ENCODE measurements at regions not wholly inside any gene's neighbourhood (a gene's known extent, or its start where the extent isn't known, plus 50 kb on each side); places are given as distances from the start of the nearest gene placed in this dataset.

DNA sequence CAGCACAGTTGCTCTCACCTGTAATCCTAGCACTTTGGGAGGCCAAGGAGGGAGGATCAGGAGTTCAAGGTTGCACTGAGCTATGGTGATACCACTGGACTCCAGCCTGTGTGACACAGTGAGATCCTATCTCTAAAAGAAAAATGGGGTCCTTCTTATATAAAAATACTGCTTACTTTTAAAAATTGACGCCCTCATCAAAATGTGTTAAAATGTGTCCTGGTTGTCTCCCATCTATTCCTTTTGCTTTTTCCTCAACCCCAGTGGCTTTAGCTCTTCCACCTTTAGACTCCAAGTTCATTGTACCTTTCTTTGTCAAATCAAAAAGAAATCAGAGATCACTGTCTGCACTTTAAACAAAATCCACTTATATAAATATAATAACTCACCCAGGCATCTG lies 60.3 kb upstream of the GPD1L start:
- peaks cover 26% of the 10 kb centered on the region for H3K9me3 Mint-ChIP-seq
- H3K36me3 ChIP-seq (ENCODE audit: insufficient read depth): peaks cover 3% of the 10 kb centered on the region; the same call in 1 of the 2 replicates
- no peak overlapping the region for H3K4me3 ChIP-seq

More for the DNA sequence above, 60.3 kb upstream of the GPD1L start:
- Histone ChIP-seq H3F3A (replicated peaks; ENCODE audit: low read depth) (no peaks in the 10 kb centered on the region), H3K79me2 (replicated peaks; ENCODE audit: insufficient read depth) (no peaks in the 10 kb centered on the region), H3K4me2 (no peak overlapping the region), H3K4me1 (ENCODE audit: insufficient read depth) (peaks cover 13% of the 10 kb centered on the region; the same call in 1 of the 2 replicates), H4K20me1 (replicated peaks; ENCODE audit: insufficient read depth) (no peaks in the 10 kb centered on the region), H3K27ac (ENCODE audit: low read depth) (no peak overlapping the region), H3K27me3 (ENCODE audit: insufficient read depth) (no peaks in the 10 kb centered on the region), H2AFZ (peak overlapping the region; percentile 70; the same call in 1 of the 2 replicates), H3K9me2 (ENCODE audit: insufficient read depth) (no peaks in the 10 kb centered on the region)
- H3K4me3 Mint-ChIP-seq: no peak overlapping the region
- ATAC-seq (no peak), DNase-seq (ENCODE audit: low spot score) (no peak)
- H3K27ac Mint-ChIP-seq: no peak overlapping the region
- peaks cover 20% of the 10 kb centered on the region for H3K36me3 Mint-ChIP-seq (ENCODE audit: low read depth)
- H3K27me3 Mint-ChIP-seq (ENCODE audit: insufficient read depth, low read depth, poor library complexity): peaks cover 4% of the 10 kb centered on the region
- TF ChIP-seq NANOG (IDR thresholded peaks at IDR 0.05; ENCODE audit: borderline replicate concordance) (no peak), CREB1 (CRISPR knock-in tag; IDR thresholded peaks at IDR 0.05; ENCODE audit: low read depth) (no peak), STAT1 (IDR thresholded peaks at IDR 0.05; ENCODE audit: unreplicated experiment) (no peak), EZH2phosphoT487 (IDR thresholded peaks at IDR 0.05; ENCODE audit: unreplicated experiment) (no peak), EZH2 (IDR thresholded peaks at IDR 0.05; ENCODE audit: low read depth, unreplicated experiment) (no peak), POLR2AphosphoS5 (IDR thresholded peaks at IDR 0.05; ENCODE audit: low read depth) (no peak), ZNF114 (CRISPR knock-in tag; IDR thresholded peaks at IDR 0.05) (no peak), JUNB (IDR thresholded peaks at IDR 0.05; ENCODE audit: unreplicated experiment) (no peak), ZNF331 (CRISPR knock-in tag; IDR thresholded peaks at IDR 0.05; ENCODE audit: low read depth) (no peak)
- TF ChIP-seq, protein P1, sequence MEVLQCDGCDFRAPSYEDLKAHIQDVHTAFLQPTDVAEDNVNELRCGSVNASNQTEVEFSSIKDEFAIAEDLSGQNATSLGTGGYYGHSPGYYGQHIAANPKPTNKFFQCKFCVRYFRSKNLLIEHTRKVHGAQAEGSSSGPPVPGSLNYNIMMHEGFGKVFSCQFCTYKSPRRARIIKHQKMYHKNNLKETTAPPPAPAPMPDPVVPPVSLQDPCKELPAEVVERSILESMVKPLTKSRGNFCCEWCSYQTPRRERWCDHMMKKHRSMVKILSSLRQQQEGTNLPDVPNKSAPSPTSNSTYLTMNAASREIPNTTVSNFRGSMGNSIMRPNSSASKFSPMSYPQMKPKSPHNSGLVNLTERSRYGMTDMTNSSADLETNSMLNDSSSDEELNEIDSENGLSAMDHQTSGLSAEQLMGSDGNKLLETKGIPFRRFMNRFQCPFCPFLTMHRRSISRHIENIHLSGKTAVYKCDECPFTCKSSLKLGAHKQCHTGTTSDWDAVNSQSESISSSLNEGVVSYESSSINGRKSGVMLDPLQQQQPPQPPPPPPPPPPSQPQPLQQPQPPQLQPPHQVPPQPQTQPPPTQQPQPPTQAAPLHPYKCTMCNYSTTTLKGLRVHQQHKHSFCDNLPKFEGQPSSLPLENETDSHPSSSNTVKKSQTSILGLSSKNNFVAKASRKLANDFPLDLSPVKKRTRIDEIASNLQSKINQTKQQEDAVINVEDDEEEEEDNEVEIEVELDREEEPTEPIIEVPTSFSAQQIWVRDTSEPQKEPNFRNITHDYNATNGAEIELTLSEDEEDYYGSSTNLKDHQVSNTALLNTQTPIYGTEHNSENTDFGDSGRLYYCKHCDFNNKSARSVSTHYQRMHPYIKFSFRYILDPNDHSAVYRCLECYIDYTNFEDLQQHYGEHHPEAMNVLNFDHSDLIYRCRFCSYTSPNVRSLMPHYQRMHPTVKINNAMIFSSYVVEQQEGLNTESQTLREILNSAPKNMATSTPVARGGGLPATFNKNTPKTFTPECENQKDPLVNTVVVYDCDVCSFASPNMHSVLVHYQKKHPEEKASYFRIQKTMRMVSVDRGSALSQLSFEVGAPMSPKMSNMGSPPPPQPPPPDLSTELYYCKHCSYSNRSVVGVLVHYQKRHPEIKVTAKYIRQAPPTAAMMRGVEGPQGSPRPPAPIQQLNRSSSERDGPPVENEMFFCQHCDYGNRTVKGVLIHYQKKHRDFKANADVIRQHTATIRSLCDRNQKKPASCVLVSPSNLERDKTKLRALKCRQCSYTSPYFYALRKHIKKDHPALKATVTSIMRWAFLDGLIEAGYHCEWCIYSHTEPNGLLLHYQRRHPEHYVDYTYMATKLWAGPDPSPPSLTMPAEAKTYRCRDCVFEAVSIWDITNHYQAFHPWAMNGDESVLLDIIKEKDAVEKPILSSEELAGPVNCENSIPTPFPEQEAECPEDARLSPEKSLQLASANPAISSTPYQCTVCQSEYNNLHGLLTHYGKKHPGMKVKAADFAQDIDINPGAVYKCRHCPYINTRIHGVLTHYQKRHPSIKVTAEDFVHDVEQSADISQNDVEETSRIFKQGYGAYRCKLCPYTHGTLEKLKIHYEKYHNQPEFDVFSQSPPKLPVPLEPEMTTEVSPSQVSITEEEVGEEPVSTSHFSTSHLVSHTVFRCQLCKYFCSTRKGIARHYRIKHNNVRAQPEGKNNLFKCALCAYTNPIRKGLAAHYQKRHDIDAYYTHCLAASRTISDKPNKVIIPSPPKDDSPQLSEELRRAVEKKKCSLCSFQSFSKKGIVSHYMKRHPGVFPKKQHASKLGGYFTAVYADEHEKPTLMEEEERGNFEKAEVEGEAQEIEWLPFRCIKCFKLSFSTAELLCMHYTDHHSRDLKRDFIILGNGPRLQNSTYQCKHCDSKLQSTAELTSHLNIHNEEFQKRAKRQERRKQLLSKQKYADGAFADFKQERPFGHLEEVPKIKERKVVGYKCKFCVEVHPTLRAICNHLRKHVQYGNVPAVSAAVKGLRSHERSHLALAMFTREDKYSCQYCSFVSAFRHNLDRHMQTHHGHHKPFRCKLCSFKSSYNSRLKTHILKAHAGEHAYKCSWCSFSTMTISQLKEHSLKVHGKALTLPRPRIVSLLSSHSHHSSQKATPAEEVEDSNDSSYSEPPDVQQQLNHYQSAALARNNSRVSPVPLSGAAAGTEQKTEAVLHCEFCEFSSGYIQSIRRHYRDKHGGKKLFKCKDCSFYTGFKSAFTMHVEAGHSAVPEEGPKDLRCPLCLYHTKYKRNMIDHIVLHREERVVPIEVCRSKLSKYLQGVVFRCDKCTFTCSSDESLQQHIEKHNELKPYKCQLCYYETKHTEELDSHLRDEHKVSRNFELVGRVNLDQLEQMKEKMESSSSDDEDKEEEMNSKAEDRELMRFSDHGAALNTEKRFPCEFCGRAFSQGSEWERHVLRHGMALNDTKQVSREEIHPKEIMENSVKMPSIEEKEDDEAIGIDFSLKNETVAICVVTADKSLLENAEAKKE (CRISPR knock-in tag; IDR thresholded peaks at IDR 0.05): no peak
- TF ChIP-seq, protein P2, sequence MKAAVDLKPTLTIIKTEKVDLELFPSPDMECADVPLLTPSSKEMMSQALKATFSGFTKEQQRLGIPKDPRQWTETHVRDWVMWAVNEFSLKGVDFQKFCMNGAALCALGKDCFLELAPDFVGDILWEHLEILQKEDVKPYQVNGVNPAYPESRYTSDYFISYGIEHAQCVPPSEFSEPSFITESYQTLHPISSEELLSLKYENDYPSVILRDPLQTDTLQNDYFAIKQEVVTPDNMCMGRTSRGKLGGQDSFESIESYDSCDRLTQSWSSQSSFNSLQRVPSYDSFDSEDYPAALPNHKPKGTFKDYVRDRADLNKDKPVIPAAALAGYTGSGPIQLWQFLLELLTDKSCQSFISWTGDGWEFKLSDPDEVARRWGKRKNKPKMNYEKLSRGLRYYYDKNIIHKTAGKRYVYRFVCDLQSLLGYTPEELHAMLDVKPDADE (IDR thresholded peaks at IDR 0.05): no peak
- TF ChIP-seq, protein P3, sequence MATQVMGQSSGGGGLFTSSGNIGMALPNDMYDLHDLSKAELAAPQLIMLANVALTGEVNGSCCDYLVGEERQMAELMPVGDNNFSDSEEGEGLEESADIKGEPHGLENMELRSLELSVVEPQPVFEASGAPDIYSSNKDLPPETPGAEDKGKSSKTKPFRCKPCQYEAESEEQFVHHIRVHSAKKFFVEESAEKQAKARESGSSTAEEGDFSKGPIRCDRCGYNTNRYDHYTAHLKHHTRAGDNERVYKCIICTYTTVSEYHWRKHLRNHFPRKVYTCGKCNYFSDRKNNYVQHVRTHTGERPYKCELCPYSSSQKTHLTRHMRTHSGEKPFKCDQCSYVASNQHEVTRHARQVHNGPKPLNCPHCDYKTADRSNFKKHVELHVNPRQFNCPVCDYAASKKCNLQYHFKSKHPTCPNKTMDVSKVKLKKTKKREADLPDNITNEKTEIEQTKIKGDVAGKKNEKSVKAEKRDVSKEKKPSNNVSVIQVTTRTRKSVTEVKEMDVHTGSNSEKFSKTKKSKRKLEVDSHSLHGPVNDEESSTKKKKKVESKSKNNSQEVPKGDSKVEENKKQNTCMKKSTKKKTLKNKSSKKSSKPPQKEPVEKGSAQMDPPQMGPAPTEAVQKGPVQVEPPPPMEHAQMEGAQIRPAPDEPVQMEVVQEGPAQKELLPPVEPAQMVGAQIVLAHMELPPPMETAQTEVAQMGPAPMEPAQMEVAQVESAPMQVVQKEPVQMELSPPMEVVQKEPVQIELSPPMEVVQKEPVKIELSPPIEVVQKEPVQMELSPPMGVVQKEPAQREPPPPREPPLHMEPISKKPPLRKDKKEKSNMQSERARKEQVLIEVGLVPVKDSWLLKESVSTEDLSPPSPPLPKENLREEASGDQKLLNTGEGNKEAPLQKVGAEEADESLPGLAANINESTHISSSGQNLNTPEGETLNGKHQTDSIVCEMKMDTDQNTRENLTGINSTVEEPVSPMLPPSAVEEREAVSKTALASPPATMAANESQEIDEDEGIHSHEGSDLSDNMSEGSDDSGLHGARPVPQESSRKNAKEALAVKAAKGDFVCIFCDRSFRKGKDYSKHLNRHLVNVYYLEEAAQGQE (IDR thresholded peaks at IDR 0.05; ENCODE audit: unreplicated experiment): no peak
- TF ChIP-seq, protein P4, sequence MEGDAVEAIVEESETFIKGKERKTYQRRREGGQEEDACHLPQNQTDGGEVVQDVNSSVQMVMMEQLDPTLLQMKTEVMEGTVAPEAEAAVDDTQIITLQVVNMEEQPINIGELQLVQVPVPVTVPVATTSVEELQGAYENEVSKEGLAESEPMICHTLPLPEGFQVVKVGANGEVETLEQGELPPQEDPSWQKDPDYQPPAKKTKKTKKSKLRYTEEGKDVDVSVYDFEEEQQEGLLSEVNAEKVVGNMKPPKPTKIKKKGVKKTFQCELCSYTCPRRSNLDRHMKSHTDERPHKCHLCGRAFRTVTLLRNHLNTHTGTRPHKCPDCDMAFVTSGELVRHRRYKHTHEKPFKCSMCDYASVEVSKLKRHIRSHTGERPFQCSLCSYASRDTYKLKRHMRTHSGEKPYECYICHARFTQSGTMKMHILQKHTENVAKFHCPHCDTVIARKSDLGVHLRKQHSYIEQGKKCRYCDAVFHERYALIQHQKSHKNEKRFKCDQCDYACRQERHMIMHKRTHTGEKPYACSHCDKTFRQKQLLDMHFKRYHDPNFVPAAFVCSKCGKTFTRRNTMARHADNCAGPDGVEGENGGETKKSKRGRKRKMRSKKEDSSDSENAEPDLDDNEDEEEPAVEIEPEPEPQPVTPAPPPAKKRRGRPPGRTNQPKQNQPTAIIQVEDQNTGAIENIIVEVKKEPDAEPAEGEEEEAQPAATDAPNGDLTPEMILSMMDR (conservative IDR thresholded peaks at IDR 0.05; ENCODE audit: low read depth in 2 of 2): no peak
- peaks cover 11% of the 10 kb centered on the region for H3K4me1 Mint-ChIP-seq
